CD14-positive monocyte (primary cell): ENCODE measurements at regions not wholly inside any gene's neighbourhood (a gene's known extent, or its start where the extent isn't known, plus 50 kb on each side); places are given as distances from the start of the nearest gene placed in this dataset.
"Not testable (repeated sequence)": the region's sequence is repeated elsewhere in the genome, so short reads cannot be mapped to it uniquely, and the experiment has no call there.

ENCODE experiments used
- DNase-seq, 3 donors: peaks; one replicate each; pipeline ENCODE4 v3.0.0-alpha.2; 2011 to 2022
- H2AFZ ChIP-seq: 2 replicates; pipeline ENCODE4 v1.6.0; 2012; ENCODE audit warnings: mild to moderate bottlenecking, low read depth, low read length, inconsistent platforms; ENCODE audit not compliant: insufficient read depth, poor library complexity, severe bottlenecking
- H3K27ac ChIP-seq, 2 donors: 1 replicate in 1 of 2; 2 replicates in 1 of 2; pipeline ENCODE4 v1.5.1; 2012 to 2013; ENCODE audit warnings: low read length in 2 of 2, control low read depth in 1 of 2, inconsistent platforms in 1 of 2, low read depth in 1 of 2, mild to moderate bottlenecking in 1 of 2
- H3K27me3 ChIP-seq, 2 donors: one replicate each; pipeline versions ENCODE4 v1.6.0 to v1.6.1; 2011 to 2013; ENCODE audit warnings: low read length in 2 of 2; ENCODE audit not compliant: control insufficient read depth in 2 of 2, insufficient read depth in 2 of 2
- H3K36me3 ChIP-seq, 2 donors: replicated peaks in 1 of 2; 1 replicate in 1 of 2; 2 replicates in 1 of 2; pipeline versions ENCODE4 v1.5.1 to v1.6.1; 2012 to 2013; ENCODE audit warnings: low read length in 2 of 2, control low read depth in 1 of 2, inconsistent platforms in 1 of 2, mild to moderate bottlenecking in 1 of 2; ENCODE audit not compliant: insufficient read depth in 2 of 2, control insufficient read depth in 1 of 2
- H3K4me1 ChIP-seq, 2 donors: 1 replicate in 1 of 2; 2 replicates in 1 of 2; pipeline versions ENCODE4 v1.5.1 to v1.6.1; 2012 to 2013; ENCODE audit warnings: low read length in 2 of 2, control low read depth in 1 of 2, inconsistent platforms in 1 of 2, mild to moderate bottlenecking in 1 of 2, moderate library complexity in 1 of 2; ENCODE audit not compliant: insufficient read depth in 2 of 2, control insufficient read depth in 1 of 2
- H3K4me2 ChIP-seq: replicated peaks from 2 replicates; pipeline ENCODE3; 2012; ENCODE audit warnings: low read length, moderate library complexity, mild to moderate bottlenecking; ENCODE audit not compliant: poor library complexity, severe bottlenecking; ENCODE audit errors: extremely low read depth
- H3K4me3 ChIP-seq, 3 experiments: fragments of 200-600 bp in 1 of 3; sonication (generic) in 1 of 3; replicated peaks in 1 of 3; 1 replicate in 2 of 3; 2 replicates in 1 of 3; pipeline ENCODE4 v1.5.1; 2011 to 2013; ENCODE audit warnings: low read length in 3 of 3, mild to moderate bottlenecking in 3 of 3, control low read depth in 2 of 3, low read depth in 2 of 3, inconsistent platforms in 1 of 3, moderate library complexity in 1 of 3
- H3K79me2 ChIP-seq: 2 replicates; pipeline ENCODE4 v1.6.0; 2012; ENCODE audit warnings: mild to moderate bottlenecking, control low read depth, inconsistent platforms, low read length, moderate library complexity; ENCODE audit not compliant: insufficient read depth
- H3K9ac ChIP-seq: 2 replicates; pipeline ENCODE4 v1.6.0; 2017; ENCODE audit warnings: low read length, mild to moderate bottlenecking; ENCODE audit not compliant: insufficient read depth, poor library complexity, severe bottlenecking
- H3K9me3 ChIP-seq, 2 donors: replicated peaks in 1 of 2; 1 replicate in 1 of 2; 2 replicates in 1 of 2; pipeline versions ENCODE4 v1.5.1 to v1.6.1; 2012 to 2013; ENCODE audit warnings: low read length in 2 of 2, control low read depth in 1 of 2; ENCODE audit not compliant: control insufficient read depth in 1 of 2, insufficient read depth in 1 of 2
- H4K20me1 ChIP-seq: 2 replicates; pipeline ENCODE4 v1.6.0; 2012; ENCODE audit warnings: mild to moderate bottlenecking, low read length, control low read depth, moderate library complexity; ENCODE audit not compliant: insufficient read depth
- H3K27ac Mint-ChIP-seq, 7 donors: one replicate each; pipeline ENCODE4 v1.8.0; 2020; ENCODE audit warnings: mild to moderate bottlenecking in 7 of 7, mixed read lengths in 7 of 7, moderate library complexity in 6 of 7, inconsistent platforms in 2 of 7
- H3K27me3 Mint-ChIP-seq, 3 donors: one replicate each; pipeline ENCODE4 v1.8.0; 2021 to 2022; ENCODE audit warnings: low read depth in 3 of 3, mild to moderate bottlenecking in 3 of 3, mixed read lengths in 3 of 3, moderate library complexity in 3 of 3, inconsistent platforms in 1 of 3
- H3K36me3 Mint-ChIP-seq, 2 donors: one replicate each; pipeline ENCODE4 v1.8.0; 2020; ENCODE audit warnings: mixed read lengths in 2 of 2, inconsistent platforms in 1 of 2, mild to moderate bottlenecking in 1 of 2
- H3K4me1 Mint-ChIP-seq: one replicate; pipeline ENCODE4 v1.8.0; 2020; ENCODE audit warnings: mild to moderate bottlenecking, mixed read lengths
- H3K4me3 Mint-ChIP-seq, 2 donors: one replicate each; pipeline ENCODE4 v1.8.0; 2020; ENCODE audit warnings: mild to moderate bottlenecking in 2 of 2, mixed read lengths in 2 of 2, moderate library complexity in 1 of 2
- H3K9me3 Mint-ChIP-seq, 7 donors: one replicate each; pipeline ENCODE4 v1.8.0; 2020 to 2022; ENCODE audit warnings: mixed read lengths in 7 of 7, mild to moderate bottlenecking in 6 of 7, moderate library complexity in 6 of 7, inconsistent platforms in 2 of 7
- CTCF ChIP-seq: fragments of 200-600 bp; IDR thresholded peaks from one replicate; pipeline ENCODE4 v1.8.0; 2022; ENCODE audit warnings: antibody characterized with exemption, mild to moderate bottlenecking
- WGBS: methylation state at CpG from one replicate; pipeline ENCODE4 v1.1.5; 2013; ENCODE audit warnings: missing lambda C conversion rate; ENCODE audit not compliant: insufficient coverage; 5-methylcytosine and 5-hydroxymethylcytosine counted together
- intact Hi-C, 2 donors: fragments of 100-400 bp; cut with micrococcal nuclease; formaldehyde crosslinking; loops; one replicate each; pipeline versions ENCODE4 v1.15.0 to v1.15.1; 2023

GRCh38 chr12:126982707-126983106, 1284.3 kb upstream of the TMEM132C start:
- no peak for TF ChIP-seq CTCF
- WGBS, result no CpG with 5 or more reads among the region's 1 CpG
- Histone ChIP-seq H3K27me3 (no peaks in the 10 kb centered on the region), H3K9me3 (peaks cover 4 to 8% of the 10 kb centered on the region in 2 donors), H3K4me3 (no peak overlapping the region), H3K4me1 (no peaks in the 10 kb centered on the region), H4K20me1 (no peaks in the 10 kb centered on the region), H3K27ac (no peak overlapping the region), H2AFZ (no peak overlapping the region), H3K4me2 (no peak overlapping the region), H3K9ac (no peak overlapping the region), H3K36me3 (no peaks in the 10 kb centered on the region), H3K79me2 (no peaks in the 10 kb centered on the region)
- Mint-ChIP-seq H3K4me1 (no peaks in the 10 kb centered on the region), H3K9me3 (peaks cover 0 to 16% (median 3%) of the 10 kb centered on the region in 7 donors), H3K4me3 (no peak overlapping the region), H3K27ac (no peak overlapping the region), H3K36me3 (no peaks in the 10 kb centered on the region), H3K27me3 (no peaks in the 10 kb centered on the region)
- intact Hi-C loops, result no loop called here
- DNase-seq, result no peak

- H2AFZ ChIP-seq, H3K4me3 Mint-ChIP-seq, H3K4me1 ChIP-seq, DNase-seq, H3K36me3 ChIP-seq, H3K27ac ChIP-seq, H3K4me2 ChIP-seq, H3K79me2 ChIP-seq, H4K20me1 ChIP-seq, H3K9me3 ChIP-seq, H3K27ac Mint-ChIP-seq, H3K4me3 ChIP-seq, H3K36me3 Mint-ChIP-seq, intact Hi-C loops, H3K9ac ChIP-seq, H3K27me3 ChIP-seq, H3K27me3 Mint-ChIP-seq, H3K4me1 Mint-ChIP-seq: not testable (repeated sequence)
- WGBS, result no CpG with 5 or more reads among the region's 2 CpGs
- H3K9me3 Mint-ChIP-seq, result peaks cover 0 to 16% (median 3%) of the 10 kb centered on the region in 7 donors
Observed at GRCh38 chr12:126983735-126984134, 1283.2 kb upstream of the TMEM132C start.

GRCh38 chr12:126985663-126986062, 1281.3 kb upstream of the TMEM132C start:
- H3K9ac ChIP-seq, H3K4me2 ChIP-seq, H2AFZ ChIP-seq, H3K36me3 ChIP-seq, H3K27me3 Mint-ChIP-seq, intact Hi-C loops, H4K20me1 ChIP-seq, H3K4me3 ChIP-seq, H3K27me3 ChIP-seq, H3K4me1 ChIP-seq, DNase-seq, H3K4me3 Mint-ChIP-seq, H3K4me1 Mint-ChIP-seq, H3K27ac ChIP-seq, H3K36me3 Mint-ChIP-seq, H3K27ac Mint-ChIP-seq, H3K79me2 ChIP-seq, H3K9me3 ChIP-seq: not testable (repeated sequence)
- peaks cover 0 to 14% (median 3%) of the 10 kb centered on the region in 7 donors for H3K9me3 Mint-ChIP-seq
